ENCODE measurements at regions not wholly inside any gene's neighbourhood (a gene's known extent, or its start where the extent isn't known, plus 50 kb on each side); places are given as distances from the start of the nearest gene placed in this dataset.
A peak's percentile ranks its signal among the peaks of the same experiment; 100 is the strongest.
"Not testable (repeated sequence)": the region's sequence is repeated elsewhere in the genome, so short reads cannot be mapped to it uniquely, and the experiment has no call there.

- no peak overlapping the region for H3K4me3 ChIP-seq (ENCODE audit: low read length in 3 of 3)
These were observed 56.5 kb upstream of the NOTCH1 start for GRCh38 chr9:136602193-136602885.

GRCh38 chr9:136601250-136601973 lies 55.6 kb upstream of the NOTCH1 start:
- H3K4me1 ChIP-seq (ENCODE audit: control insufficient read depth in 2 of 3, insufficient read depth in 2 of 3, low read depth in 1 of 3, low read length in 3 of 3); H3K36me3 ChIP-seq (ENCODE audit: control insufficient read depth in 2 of 3, insufficient read depth in 3 of 3, low read length in 3 of 3); intact Hi-C loops (cut with DNase I); H3K9me3 ChIP-seq (ENCODE audit: control insufficient read depth in 2 of 3, insufficient read depth in 1 of 3, low read length in 3 of 3); H3K27me3 ChIP-seq (ENCODE audit: control insufficient read depth, insufficient read depth, low read length); FAIRE-seq; H3K4me3 ChIP-seq (ENCODE audit: low read length in 3 of 3); H3K9ac ChIP-seq (ENCODE audit: low read length in 3 of 3); H3K27ac ChIP-seq (ENCODE audit: low read depth in 2 of 2, low read length in 2 of 2): not testable (repeated sequence)
- peak in 1 of 5 donors; percentile 69 for DNase-seq

More at GRCh38 chr9:136602193-136602885, 56.5 kb upstream of the NOTCH1 start:
- FAIRE-seq (no peak), DNase-seq (peak in 1 of 5 donors; percentile 71)
- no peaks in the 10 kb centered on the region for H3K27me3 ChIP-seq (ENCODE audit: control insufficient read depth, insufficient read depth, low read length)
- H3K9me3 ChIP-seq (ENCODE audit: control insufficient read depth in 2 of 3, insufficient read depth in 1 of 3, low read length in 3 of 3), result no peaks in the 10 kb centered on the region
- no peaks in the 10 kb centered on the region for H3K4me1 ChIP-seq (ENCODE audit: control insufficient read depth in 2 of 3, insufficient read depth in 2 of 3, low read depth in 1 of 3, low read length in 3 of 3)
- no peak overlapping the region for H3K9ac ChIP-seq (ENCODE audit: low read length in 3 of 3)
- TF ChIP-seq CTCF (IDR thresholded peaks at IDR 0.05; ENCODE audit: borderline replicate concordance, extremely low read depth, insufficient read depth), result no peak
- intact Hi-C loops (cut with DNase I), result no loop called here
- no peaks in the 10 kb centered on the region for H3K36me3 ChIP-seq (ENCODE audit: control insufficient read depth in 2 of 3, insufficient read depth in 3 of 3, low read length in 3 of 3)
- no peak overlapping the region for H3K27ac ChIP-seq (ENCODE audit: low read depth in 2 of 2, low read length in 2 of 2)

GRCh38 chr9:136599811-136600660 lies 54.2 kb upstream of the NOTCH1 start:
- Histone ChIP-seq H3K4me1 (ENCODE audit: control insufficient read depth in 2 of 3, insufficient read depth in 2 of 3, low read depth in 1 of 3, low read length in 3 of 3) (peaks cover 0 to 10% (median 8%) of the 10 kb centered on the region in 3 donors), H3K9ac (ENCODE audit: low read length in 3 of 3) (no peak overlapping the region), H3K4me3 (ENCODE audit: low read length in 3 of 3) (no peak overlapping the region), H3K27ac (ENCODE audit: low read depth in 2 of 2, low read length in 2 of 2) (no peak overlapping the region), H3K27me3 (ENCODE audit: control insufficient read depth, insufficient read depth, low read length) (no peaks in the 10 kb centered on the region), H3K36me3 (ENCODE audit: control insufficient read depth in 2 of 3, insufficient read depth in 3 of 3, low read length in 3 of 3) (no peaks in the 10 kb centered on the region), H3K9me3 (ENCODE audit: control insufficient read depth in 2 of 3, insufficient read depth in 1 of 3, low read length in 3 of 3) (no peaks in the 10 kb centered on the region)
- TF ChIP-seq CTCF (IDR thresholded peaks at IDR 0.05; ENCODE audit: borderline replicate concordance, extremely low read depth, insufficient read depth), result no peak
- FAIRE-seq (no peak), DNase-seq (peak in 1 of 5 donors; percentile 75)
- intact Hi-C loops (cut with DNase I), result no loop called here

Measured in kidney (tissue), 13 donors.